ENCODE measurements at regions not wholly inside any gene's neighbourhood (a gene's known extent, or its start where the extent isn't known, plus 50 kb on each side); places are given as distances from the start of the nearest gene placed in this dataset.

DNA sequence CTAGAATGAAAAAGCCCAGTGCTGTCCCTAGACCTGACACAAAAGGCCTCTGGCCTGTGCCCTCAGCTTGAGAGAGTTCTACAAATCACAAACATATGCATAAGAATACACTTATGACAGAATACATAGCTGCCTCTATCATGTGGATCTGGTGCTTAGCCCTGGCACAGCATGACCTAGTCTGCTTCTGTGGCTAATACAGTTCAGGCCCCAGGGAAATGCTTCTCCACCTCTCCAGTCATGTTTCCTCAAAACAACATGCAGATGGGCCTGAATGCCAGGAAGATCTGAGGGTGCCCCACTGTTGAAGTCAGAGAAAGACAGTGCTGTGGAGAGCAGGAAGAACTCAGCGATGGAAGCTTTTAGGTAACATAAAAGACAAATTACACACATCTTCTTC, 231.9 kb upstream of the SALL1 start:
- Mint-ChIP-seq H3K9me3 (peaks cover 0 to 4% of the 10 kb centered on the region in 2 donors), H3K27me3 (no peaks in the 10 kb centered on the region), H3K4me3 (no peak overlapping the region), H3K27ac (no peak overlapping the region), H3K36me3 (no peaks in the 10 kb centered on the region), H3K4me1 (no peaks in the 10 kb centered on the region)
- DNase-seq (no peak), ATAC-seq (replicated peaks) (no peak)

DNA sequence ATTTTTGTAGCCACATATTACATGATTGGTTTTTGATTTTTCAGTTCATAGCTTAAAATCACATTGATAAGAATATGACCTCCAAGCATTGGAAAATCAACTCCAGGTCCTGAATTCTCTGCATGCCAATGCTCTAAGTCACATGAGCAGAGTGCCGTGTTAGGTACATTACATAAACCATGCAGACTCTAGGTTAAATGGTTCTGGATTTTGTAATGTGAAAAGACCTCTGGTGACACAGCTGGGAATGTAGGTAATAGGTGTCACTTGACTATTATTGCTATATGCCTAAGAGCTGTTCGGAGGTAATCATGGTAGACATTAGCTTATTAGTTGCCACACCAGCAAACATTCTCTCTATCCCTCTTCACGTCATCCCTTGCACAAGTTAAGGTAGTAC, 231.1 kb upstream of the SALL1 start:
- peaks cover 0 to 4% of the 10 kb centered on the region in 2 donors for H3K9me3 Mint-ChIP-seq
- H3K36me3 Mint-ChIP-seq: no peaks in the 10 kb centered on the region
- ATAC-seq (replicated peaks) (no peak), DNase-seq (no peak)
- H3K27me3 Mint-ChIP-seq: no peaks in the 10 kb centered on the region
- no peak overlapping the region for H3K4me3 Mint-ChIP-seq
- no peaks in the 10 kb centered on the region for H3K4me1 Mint-ChIP-seq
- H3K27ac Mint-ChIP-seq: no peak overlapping the region

GRCh38 chr16:51376080-51376479, 225.0 kb upstream of the SALL1 start:
- Mint-ChIP-seq H3K4me3 (no peak overlapping the region), H3K27ac (no peak overlapping the region), H3K27me3 (no peaks in the 10 kb centered on the region), H3K36me3 (no peaks in the 10 kb centered on the region), H3K4me1 (no peaks in the 10 kb centered on the region), H3K9me3 (peaks cover 0 to 3% of the 10 kb centered on the region in 2 donors)
- ATAC-seq (replicated peaks) (no peak), DNase-seq (no peak)

- Mint-ChIP-seq H3K27ac (no peak overlapping the region), H3K4me1 (no peaks in the 10 kb centered on the region), H3K36me3 (no peaks in the 10 kb centered on the region), H3K27me3 (no peaks in the 10 kb centered on the region), H3K4me3 (no peak overlapping the region), H3K9me3 (peaks cover 0 to 3% of the 10 kb centered on the region in 2 donors)
- ATAC-seq (replicated peaks) (no peak), DNase-seq (no peak)
These were observed 223.7 kb upstream of the SALL1 start for GRCh38 chr16:51374790-51375189.

DNA sequence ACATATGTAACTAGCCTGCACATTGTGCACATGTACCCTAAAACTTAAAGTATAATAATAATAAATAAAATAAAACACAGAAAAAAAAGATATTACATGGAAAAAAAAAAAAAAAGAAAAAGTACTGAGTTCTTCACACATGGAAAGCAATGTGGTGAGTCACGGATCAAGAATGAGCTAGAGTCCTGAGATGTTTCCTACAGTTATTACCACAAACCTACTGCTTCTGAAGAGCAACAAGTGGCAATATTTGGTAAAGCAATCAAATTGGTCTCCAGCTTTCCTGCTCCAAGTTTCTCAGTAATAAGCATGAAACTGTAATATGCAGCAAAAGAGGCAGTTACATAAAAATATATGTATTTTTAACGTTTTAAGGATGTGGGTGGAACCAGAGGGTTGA, 223.3 kb upstream of the SALL1 start:
- DNase-seq (no peak), ATAC-seq (replicated peaks) (no peak)
- H3K4me3 Mint-ChIP-seq: no peak overlapping the region
- H3K36me3 Mint-ChIP-seq: no peaks in the 10 kb centered on the region
- peaks cover 0 to 3% of the 10 kb centered on the region in 2 donors for H3K9me3 Mint-ChIP-seq
- H3K4me1 Mint-ChIP-seq: no peaks in the 10 kb centered on the region
- no peaks in the 10 kb centered on the region for H3K27me3 Mint-ChIP-seq
- H3K27ac Mint-ChIP-seq: no peak overlapping the region

DNA sequence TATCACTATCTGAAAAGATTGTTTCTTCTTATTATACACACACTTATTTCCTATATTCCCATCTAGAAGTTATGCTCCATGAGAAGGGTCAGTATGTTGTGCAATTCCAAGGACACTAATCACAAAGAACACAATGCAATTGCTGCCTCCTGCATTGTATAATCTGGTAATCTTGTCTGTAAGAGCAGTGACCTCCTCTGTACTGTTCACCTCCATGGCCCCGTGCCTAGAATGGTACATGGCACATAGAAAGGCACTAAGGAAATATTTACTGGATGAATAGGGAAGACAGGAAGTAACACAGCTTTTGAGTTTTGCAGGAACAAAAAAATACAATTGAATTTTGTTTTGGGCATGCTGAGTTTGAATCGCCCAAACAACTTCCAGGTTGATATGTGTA, 214.6 kb upstream of the SALL1 start:
- no peak for ATAC-seq (replicated peaks)
- no peak overlapping the region for H3K27ac Mint-ChIP-seq
- peaks cover 2 to 3% of the 10 kb centered on the region in 2 donors for H3K9me3 Mint-ChIP-seq
- no peaks in the 10 kb centered on the region for H3K36me3 Mint-ChIP-seq
- H3K4me1 Mint-ChIP-seq: no peaks in the 10 kb centered on the region
- DNase-seq: no peak
- no peak overlapping the region for H3K4me3 Mint-ChIP-seq
- H3K27me3 Mint-ChIP-seq: no peaks in the 10 kb centered on the region

DNA sequence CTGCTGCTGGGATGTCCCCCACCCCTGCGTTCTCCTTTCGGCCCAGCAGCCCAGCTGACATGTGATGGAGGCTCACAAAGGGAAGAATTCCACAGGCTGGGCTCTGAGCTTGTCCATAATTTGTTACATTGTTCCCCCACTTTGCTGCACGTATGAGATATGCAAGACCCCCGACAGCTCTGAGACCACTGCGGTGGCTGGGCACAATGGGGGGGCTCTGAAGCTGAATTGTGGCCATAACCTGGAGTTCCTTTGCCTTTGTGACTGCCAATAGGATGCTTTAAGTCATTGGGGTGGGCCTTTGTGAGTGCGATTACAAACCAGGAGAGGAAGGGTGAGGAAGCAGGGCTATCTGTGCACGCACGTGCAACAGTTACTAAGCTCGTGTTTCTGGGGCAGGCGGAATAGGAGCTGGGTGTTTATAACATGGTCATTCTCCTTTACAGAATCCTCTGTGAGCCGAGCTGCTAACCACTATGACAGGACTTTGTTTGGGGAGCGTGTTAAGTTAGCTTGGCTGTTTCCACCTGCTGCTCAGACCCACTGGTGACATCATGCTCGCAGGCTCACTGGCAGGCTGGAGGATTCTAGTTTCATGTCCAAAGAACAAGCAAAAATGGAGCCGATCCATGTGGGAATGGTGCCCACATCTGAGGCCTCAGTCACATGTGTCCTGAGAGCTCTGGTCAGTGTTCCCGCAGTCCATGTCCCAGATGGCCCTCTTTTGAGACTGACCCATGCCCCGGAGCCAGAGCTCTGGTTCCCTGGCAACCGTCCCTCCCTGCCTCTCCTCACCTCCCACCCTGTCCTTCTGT, 208.3 kb upstream of the SALL1 start:
- Mint-ChIP-seq H3K36me3 (no peaks in the 10 kb centered on the region), H3K27ac (no peak overlapping the region), H3K9me3 (peaks cover 0 to 2% of the 10 kb centered on the region in 2 donors), H3K4me1 (no peaks in the 10 kb centered on the region), H3K27me3 (no peaks in the 10 kb centered on the region), H3K4me3 (no peak overlapping the region)
- DNase-seq: no peak
- no peak for ATAC-seq (replicated peaks)

- H3K36me3 Mint-ChIP-seq: no peaks in the 10 kb centered on the region
- peaks cover 0 to 5% of the 10 kb centered on the region in 2 donors for H3K9me3 Mint-ChIP-seq
- H3K4me3 Mint-ChIP-seq: no peak overlapping the region
- ATAC-seq (replicated peaks): no peak
- no peak for DNase-seq
- no peaks in the 10 kb centered on the region for H3K4me1 Mint-ChIP-seq
- no peaks in the 10 kb centered on the region for H3K27me3 Mint-ChIP-seq
- no peak overlapping the region for H3K27ac Mint-ChIP-seq
These were observed 206.8 kb upstream of the SALL1 start for GRCh38 chr16:51357839-51358238.

GRCh38 chr16:51355875-51356274, 204.8 kb upstream of the SALL1 start:
- Mint-ChIP-seq H3K27ac (no peak overlapping the region), H3K4me3 (no peak overlapping the region), H3K36me3 (no peaks in the 10 kb centered on the region), H3K27me3 (no peaks in the 10 kb centered on the region), H3K9me3 (peaks cover 0 to 7% of the 10 kb centered on the region in 2 donors), H3K4me1 (no peaks in the 10 kb centered on the region)
- no peak for ATAC-seq (replicated peaks)
- DNase-seq: no peak

- H3K36me3 Mint-ChIP-seq: no peaks in the 10 kb centered on the region
- no peak for ATAC-seq (replicated peaks)
- peaks cover 0 to 7% of the 10 kb centered on the region in 2 donors for H3K9me3 Mint-ChIP-seq
- H3K27me3 Mint-ChIP-seq: no peaks in the 10 kb centered on the region
- H3K4me3 Mint-ChIP-seq: no peak overlapping the region
- no peak for DNase-seq
- no peaks in the 10 kb centered on the region for H3K4me1 Mint-ChIP-seq
- H3K27ac Mint-ChIP-seq: no peak overlapping the region
These were observed 204.1 kb upstream of the SALL1 start for GRCh38 chr16:51355195-51355594.

- H3K9me3 Mint-ChIP-seq: peaks cover 0 to 7% of the 10 kb centered on the region in 2 donors
- ATAC-seq (replicated peaks) (no peak), DNase-seq (no peak)
- no peaks in the 10 kb centered on the region for H3K36me3 Mint-ChIP-seq
- H3K27ac Mint-ChIP-seq: no peak overlapping the region
- no peak overlapping the region for H3K4me3 Mint-ChIP-seq
- H3K4me1 Mint-ChIP-seq: no peaks in the 10 kb centered on the region
- H3K27me3 Mint-ChIP-seq: no peaks in the 10 kb centered on the region
These were observed 202.0 kb upstream of the SALL1 start for GRCh38 chr16:51353055-51353454.

DNA sequence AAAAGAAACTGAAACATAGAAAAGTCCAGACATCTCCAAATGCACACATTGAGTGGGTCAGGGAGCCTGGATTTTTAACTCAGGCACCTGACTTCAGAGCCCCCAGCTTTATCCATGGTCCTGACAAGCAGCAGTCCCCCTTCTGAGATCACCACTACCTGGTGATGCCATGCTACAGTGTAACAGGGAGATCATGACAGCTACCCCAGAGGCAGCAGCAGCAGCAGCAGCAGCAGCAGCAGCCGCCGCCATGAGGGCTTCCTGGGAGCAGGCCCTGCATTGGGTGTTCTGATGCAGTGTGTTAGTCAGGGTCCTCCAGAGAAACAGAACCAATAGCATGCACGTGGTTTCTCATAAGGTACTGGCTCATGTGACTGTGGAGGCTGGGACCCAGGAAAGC, 198.6 kb upstream of the SALL1 start:
- peaks cover 0 to 6% of the 10 kb centered on the region in 2 donors for H3K9me3 Mint-ChIP-seq
- no peak overlapping the region for H3K27ac Mint-ChIP-seq
- no peaks in the 10 kb centered on the region for H3K27me3 Mint-ChIP-seq
- ATAC-seq (replicated peaks) (no peak), DNase-seq (no peak)
- no peaks in the 10 kb centered on the region for H3K36me3 Mint-ChIP-seq
- no peak overlapping the region for H3K4me3 Mint-ChIP-seq
- no peaks in the 10 kb centered on the region for H3K4me1 Mint-ChIP-seq

DNA sequence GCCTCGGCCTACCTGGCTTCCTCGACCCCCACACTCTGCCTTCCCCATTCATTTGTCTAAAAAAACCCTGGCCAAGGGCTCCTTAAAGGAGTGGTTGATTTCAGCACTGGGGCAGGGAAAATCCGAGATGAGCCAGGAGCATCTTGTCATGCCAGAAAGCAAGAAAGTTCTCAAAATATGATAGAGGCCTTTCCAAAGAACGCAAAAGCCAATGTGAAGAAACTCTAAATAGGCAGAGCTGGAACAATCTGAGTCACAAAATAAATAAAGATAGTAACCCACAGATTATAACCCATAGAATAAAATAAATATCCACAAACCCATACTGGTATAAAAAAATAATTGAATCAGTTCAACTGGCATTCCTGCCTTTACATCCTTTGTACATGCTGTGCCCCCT, 192.3 kb upstream of the SALL1 start:
- DNase-seq: no peak
- Mint-ChIP-seq H3K27ac (no peak overlapping the region), H3K9me3 (peaks cover 0 to 2% of the 10 kb centered on the region in 2 donors), H3K4me1 (no peaks in the 10 kb centered on the region), H3K27me3 (no peaks in the 10 kb centered on the region), H3K4me3 (no peak overlapping the region), H3K36me3 (no peaks in the 10 kb centered on the region)
- ATAC-seq (replicated peaks): no peak

GRCh38 chr16:51341204-51341603, 190.1 kb upstream of the SALL1 start:
- Mint-ChIP-seq H3K27me3 (no peaks in the 10 kb centered on the region), H3K36me3 (no peaks in the 10 kb centered on the region), H3K4me3 (no peak overlapping the region), H3K4me1 (no peaks in the 10 kb centered on the region), H3K27ac (no peak overlapping the region), H3K9me3 (peaks cover 4 to 5% of the 10 kb centered on the region in 2 donors)
- ATAC-seq (replicated peaks) (no peak), DNase-seq (no peak)

DNA sequence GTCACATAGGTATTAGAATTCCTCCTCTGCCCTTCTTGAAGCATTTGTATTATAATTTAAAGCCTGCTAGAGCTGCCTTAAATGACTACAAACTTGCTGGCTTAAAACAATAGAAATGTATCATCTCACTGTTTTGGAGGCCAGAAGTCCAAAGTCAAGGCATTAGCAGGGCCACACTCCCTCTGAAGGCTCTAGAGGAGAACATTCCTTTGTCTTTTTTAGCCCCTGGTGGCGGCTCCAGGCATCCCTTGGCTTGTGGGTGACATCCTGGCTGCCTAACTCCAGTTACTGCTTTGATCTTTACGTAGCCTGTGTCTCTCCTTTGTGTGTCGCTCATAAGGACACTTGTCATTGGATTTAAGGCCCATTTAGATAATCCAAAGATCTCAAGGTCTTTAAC, 186.6 kb upstream of the SALL1 start:
- Mint-ChIP-seq H3K4me3 (no peak overlapping the region), H3K9me3 (peaks cover 4 to 6% of the 10 kb centered on the region in 2 donors), H3K27me3 (no peaks in the 10 kb centered on the region), H3K4me1 (no peaks in the 10 kb centered on the region), H3K27ac (no peak overlapping the region), H3K36me3 (no peaks in the 10 kb centered on the region)
- ATAC-seq (replicated peaks) (no peak), DNase-seq (no peak)
